ENCODE measurements at regions not wholly inside any gene's neighbourhood (a gene's known extent, or its start where the extent isn't known, plus 50 kb on each side); places are given as distances from the start of the nearest gene placed in this dataset.

- DNase-seq (ENCODE audit: low read depth in 3 of 3) = no peak
Observed at GRCh38 chr2:217118559-217119284, 258.9 kb upstream of the TNP1 start.

- DNase-seq (ENCODE audit: low read depth in 3 of 3) = no peak
Observed at GRCh38 chr2:217117523-217117922, 257.7 kb upstream of the TNP1 start.

GRCh38 chr2:217116610-217117009 is 256.7 kb upstream of the TNP1 start:
- DNase-seq (ENCODE audit: low read depth in 3 of 3) = no peak

GRCh38 chr2:217114117-217114516 is 254.3 kb upstream of the TNP1 start:
- no peak for DNase-seq (ENCODE audit: low read depth in 3 of 3)

GRCh38 chr2:217113491-217113890 is 253.6 kb upstream of the TNP1 start:
- no peak for DNase-seq (ENCODE audit: low read depth in 3 of 3)

- DNase-seq (ENCODE audit: low read depth in 3 of 3) = no peak
Observed at GRCh38 chr2:217110550-217110949, 250.7 kb upstream of the TNP1 start.

- DNase-seq (ENCODE audit: low read depth in 3 of 3) = no peak
Observed at GRCh38 chr2:217108575-217109027, 248.7 kb upstream of the TNP1 start.

GRCh38 chr2:217108086-217108485 is 248.2 kb upstream of the TNP1 start:
- no peak for DNase-seq (ENCODE audit: low read depth in 3 of 3)

- DNase-seq (ENCODE audit: low read depth in 3 of 3) = no peak
Observed at GRCh38 chr2:217107480-217107879, 247.6 kb upstream of the TNP1 start.

- no peak for DNase-seq (ENCODE audit: low read depth in 3 of 3)
Observed at GRCh38 chr2:217106650-217107014, 246.8 kb upstream of the TNP1 start.

GRCh38 chr2:217105733-217106649 is 246.1 kb upstream of the TNP1 start:
- DNase-seq (ENCODE audit: low read depth in 3 of 3) = no peak

GRCh38 chr2:217103752-217104545 is 244.1 kb upstream of the TNP1 start:
- no peak for DNase-seq (ENCODE audit: low read depth in 3 of 3)

GRCh38 chr2:217102956-217103355 is 243.1 kb upstream of the TNP1 start:
- DNase-seq (ENCODE audit: low read depth in 3 of 3) = no peak

- no peak for DNase-seq (ENCODE audit: low read depth in 3 of 3)
Observed at GRCh38 chr2:217101972-217102371, 242.1 kb upstream of the TNP1 start.

- DNase-seq (ENCODE audit: low read depth in 3 of 3) = no peak
Observed at GRCh38 chr2:217099561-217099960, 239.7 kb upstream of the TNP1 start.

- no peak for DNase-seq (ENCODE audit: low read depth in 3 of 3)
Observed at GRCh38 chr2:217098435-217098834, 238.6 kb upstream of the TNP1 start.

- DNase-seq (ENCODE audit: low read depth in 3 of 3) = no peak
Observed at GRCh38 chr2:217097346-217097745, 237.5 kb upstream of the TNP1 start.

- DNase-seq (ENCODE audit: low read depth in 3 of 3) = no peak
Observed at GRCh38 chr2:217096474-217097225, 236.8 kb upstream of the TNP1 start.

- no peak for DNase-seq (ENCODE audit: low read depth in 3 of 3)
Observed at GRCh38 chr2:217095511-217096205, 235.8 kb upstream of the TNP1 start.

GRCh38 chr2:217092710-217093379 is 233.0 kb upstream of the TNP1 start:
- DNase-seq (ENCODE audit: low read depth in 3 of 3) = no peak
